VCaP (cell line): ENCODE measurements at regions not wholly inside any gene's neighbourhood (a gene's known extent, or its start where the extent isn't known, plus 50 kb on each side); places are given as distances from the start of the nearest gene placed in this dataset.
"Not testable (repeated sequence)": the region's sequence is repeated elsewhere in the genome, so short reads cannot be mapped to it uniquely, and the experiment has no call there.

Experiments
- H3K27ac ChIP-seq: fragments of 450-650 bp; 2 replicates; pipeline ENCODE4 v1.5.1; 2017
- TF ChIP-seq, protein P1 (sequence below): fragments of 450-650 bp; conservative IDR thresholded peaks from 2 replicates; pipeline ENCODE4 v1.5.1; 2017; ENCODE audit warnings: mild to moderate bottlenecking, moderate library complexity

DNA sequence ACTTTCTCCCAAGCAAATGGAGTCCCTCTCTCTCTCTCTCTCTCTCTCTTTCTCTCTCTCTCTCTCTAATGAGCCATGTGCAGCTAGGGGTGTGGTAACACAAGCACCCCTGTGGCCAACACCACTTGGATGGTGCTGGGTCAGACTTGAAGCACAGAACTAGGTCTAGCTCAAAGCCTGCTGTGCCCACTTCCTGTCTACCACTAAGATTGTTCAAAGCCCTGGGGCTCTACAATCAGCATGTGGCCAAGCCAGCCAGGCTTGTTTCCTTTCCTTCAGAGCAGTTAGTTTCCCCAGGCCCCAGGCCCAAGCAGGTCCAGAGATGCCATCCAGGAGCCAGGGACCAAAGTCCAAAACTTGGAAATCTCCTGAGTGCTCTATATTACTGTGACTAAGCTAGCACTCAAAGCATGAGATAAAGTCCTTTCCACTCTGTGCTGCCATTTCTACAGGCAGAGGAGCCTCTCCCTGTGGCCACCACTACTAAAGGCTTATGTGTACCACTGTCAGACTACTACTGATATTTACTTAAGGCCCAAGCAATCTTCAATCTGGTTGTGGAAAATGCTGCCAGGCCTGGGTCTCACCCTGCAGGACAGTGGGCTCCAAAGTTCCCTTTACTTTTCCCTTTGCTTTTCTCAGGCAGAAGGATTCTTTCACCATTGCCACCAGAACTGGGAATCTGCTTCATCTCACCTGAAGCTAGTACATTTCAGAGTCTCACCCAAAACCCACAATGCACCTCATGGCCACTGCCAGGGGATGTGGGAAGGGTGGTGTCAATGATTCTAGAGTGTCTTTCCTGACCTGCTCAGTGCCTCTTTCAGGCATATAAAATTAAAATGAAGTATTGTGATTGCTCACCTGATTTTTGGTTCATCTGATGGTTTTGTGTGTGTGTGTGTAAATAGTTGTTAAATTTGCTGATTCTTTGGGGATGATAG lies 999.5 kb downstream of the NCAM2 start:
- no peak overlapping the region for H3K27ac ChIP-seq

DNA sequence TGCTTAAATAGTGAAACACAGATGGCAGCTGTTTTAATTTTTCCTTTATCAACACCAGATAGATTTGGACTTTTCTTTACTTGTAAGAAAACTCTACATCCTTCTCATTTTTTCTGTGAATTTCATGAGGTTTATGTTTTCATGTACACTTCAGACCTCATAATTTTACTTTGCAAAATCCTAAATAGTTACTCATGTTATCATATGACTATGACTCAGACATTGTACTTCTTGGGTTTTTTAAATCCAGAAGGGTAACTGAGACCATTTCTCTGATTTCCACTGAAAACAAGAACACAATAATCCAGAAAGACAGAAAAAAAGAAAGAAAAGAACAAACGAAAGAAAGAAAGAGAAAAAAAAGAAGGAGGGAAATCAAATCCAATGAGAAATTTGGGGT lies 1021.6 kb downstream of the NCAM2 start:
- TF ChIP-seq, protein P1, sequence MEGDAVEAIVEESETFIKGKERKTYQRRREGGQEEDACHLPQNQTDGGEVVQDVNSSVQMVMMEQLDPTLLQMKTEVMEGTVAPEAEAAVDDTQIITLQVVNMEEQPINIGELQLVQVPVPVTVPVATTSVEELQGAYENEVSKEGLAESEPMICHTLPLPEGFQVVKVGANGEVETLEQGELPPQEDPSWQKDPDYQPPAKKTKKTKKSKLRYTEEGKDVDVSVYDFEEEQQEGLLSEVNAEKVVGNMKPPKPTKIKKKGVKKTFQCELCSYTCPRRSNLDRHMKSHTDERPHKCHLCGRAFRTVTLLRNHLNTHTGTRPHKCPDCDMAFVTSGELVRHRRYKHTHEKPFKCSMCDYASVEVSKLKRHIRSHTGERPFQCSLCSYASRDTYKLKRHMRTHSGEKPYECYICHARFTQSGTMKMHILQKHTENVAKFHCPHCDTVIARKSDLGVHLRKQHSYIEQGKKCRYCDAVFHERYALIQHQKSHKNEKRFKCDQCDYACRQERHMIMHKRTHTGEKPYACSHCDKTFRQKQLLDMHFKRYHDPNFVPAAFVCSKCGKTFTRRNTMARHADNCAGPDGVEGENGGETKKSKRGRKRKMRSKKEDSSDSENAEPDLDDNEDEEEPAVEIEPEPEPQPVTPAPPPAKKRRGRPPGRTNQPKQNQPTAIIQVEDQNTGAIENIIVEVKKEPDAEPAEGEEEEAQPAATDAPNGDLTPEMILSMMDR, result no peak
- H3K27ac ChIP-seq, result no peak overlapping the region

More for the DNA sequence above, 999.5 kb downstream of the NCAM2 start:
- TF ChIP-seq, protein P1, result no peak

DNA sequence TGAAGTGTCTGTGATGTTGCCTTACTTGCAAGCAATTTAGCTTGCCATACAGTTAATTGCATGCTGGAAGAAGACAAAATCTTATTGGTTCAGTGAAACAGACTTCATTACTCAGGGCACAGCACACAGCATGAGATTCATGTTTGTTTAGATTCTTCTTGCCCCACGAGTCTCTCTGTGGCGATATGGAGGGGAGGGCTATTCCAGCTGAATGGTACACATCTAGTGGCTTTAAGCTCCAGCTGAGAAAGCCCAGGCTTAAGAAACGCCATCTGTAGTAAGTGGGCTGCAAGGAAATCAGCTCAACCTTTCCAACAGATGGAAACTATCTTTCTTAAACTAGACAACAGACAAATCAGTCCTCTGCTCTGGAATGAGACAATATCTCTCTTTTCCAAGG lies 1022.0 kb downstream of the NCAM2 start:
- H3K27ac ChIP-seq, result no peak overlapping the region
- TF ChIP-seq, protein P1, result no peak

DNA sequence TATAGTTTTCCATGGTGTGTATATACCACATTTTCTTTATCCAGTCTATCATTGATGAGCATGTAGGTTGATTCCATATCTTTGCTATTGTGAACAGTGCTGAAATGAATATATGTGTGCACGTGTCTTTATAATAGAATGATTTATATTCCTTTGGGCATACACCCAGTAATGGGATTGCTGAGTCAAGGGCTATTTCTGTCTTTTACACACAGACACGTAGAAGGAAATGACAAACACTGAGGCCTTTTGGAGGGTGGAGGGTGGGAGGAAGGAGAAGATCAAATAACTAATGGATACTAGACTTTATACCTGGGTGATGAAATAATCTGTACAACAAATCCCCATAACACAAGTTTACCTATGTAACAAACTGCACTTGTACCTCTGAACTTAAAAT lies 1025.7 kb downstream of the NCAM2 start:
- not testable (repeated sequence) for H3K27ac ChIP-seq

DNA sequence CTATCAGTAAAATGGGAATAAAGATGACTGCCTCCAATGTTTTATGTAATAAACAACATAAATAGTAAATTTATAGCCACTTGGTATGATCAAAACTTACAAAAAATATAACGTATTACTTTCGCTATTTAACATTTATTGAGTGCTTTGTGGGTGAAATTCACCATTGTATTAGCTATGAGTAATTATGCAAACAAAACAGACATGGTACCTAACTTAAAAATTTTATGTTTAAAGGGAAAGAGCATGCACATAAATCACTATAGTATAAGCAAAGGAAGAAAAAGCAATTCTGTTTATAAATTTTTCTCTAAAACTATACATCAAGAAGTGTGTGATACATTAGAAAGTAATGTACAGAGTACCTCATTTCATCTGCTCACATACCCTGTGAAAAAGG lies 1046.2 kb downstream of the NCAM2 start:
- H3K27ac ChIP-seq, result no peak overlapping the region
- TF ChIP-seq, protein P1, result no peak

DNA sequence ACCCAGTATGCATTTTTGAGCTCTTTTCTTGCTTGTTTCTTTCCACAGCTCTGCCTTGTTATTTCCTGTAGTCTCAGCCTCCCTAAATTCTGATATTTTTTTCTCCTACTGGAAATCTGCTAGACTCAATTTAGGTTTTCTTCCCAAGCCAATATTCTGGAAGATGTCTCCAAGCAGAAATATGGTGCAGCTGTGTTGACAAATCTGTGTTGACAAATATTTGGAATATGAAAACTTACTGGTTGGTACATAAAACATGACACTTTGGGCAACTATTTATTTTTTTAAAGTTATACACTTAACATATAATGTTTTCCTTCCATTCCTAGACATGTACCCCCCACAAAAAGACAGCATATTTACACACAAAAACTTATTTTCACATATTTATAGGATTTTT lies 1048.4 kb downstream of the NCAM2 start:
- no peak overlapping the region for H3K27ac ChIP-seq
- TF ChIP-seq, protein P1, result no peak

DNA sequence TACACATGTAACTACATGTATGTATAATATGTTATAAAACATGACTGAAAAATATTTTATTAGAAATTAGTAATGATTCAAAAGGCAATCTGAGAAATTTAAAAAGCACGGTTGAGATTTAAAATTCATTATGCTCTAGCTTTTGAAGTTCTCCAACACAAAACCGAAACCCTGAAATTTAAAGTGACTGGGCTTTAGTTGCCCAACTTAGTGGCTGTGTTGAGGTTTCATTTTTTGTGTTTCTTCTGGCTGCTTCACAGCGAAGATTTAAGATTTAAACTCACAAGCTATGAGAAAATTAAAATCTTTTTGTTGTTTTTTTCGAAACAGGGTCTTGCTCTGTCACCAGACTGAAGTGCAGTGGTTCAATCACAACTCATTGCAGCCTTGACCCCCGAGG lies 1058.7 kb downstream of the NCAM2 start:
- no peak overlapping the region for H3K27ac ChIP-seq
- TF ChIP-seq, protein P1, result no peak
